ENCODE measurements at regions not wholly inside any gene's neighbourhood (a gene's known extent, or its start where the extent isn't known, plus 50 kb on each side); places are given as distances from the start of the nearest gene placed in this dataset.
"Not testable (repeated sequence)": the region's sequence is repeated elsewhere in the genome, so short reads cannot be mapped to it uniquely, and the experiment has no call there.

GRCh38 chr1:60731321-60731720 lies 351.0 kb upstream of the NFIA start:
- no peak for DNase-seq (ENCODE audit: low spot score)

- DNase-seq (ENCODE audit: low spot score), result no peak
These were observed 354.8 kb upstream of the NFIA start for GRCh38 chr1:60727552-60727951.

GRCh38 chr1:60716472-60716871 lies 365.9 kb upstream of the NFIA start:
- DNase-seq (ENCODE audit: low spot score), result no peak

- DNase-seq (ENCODE audit: low spot score), result no peak
These were observed 366.4 kb upstream of the NFIA start for GRCh38 chr1:60715970-60716369.

GRCh38 chr1:60709426-60709825 lies 372.9 kb upstream of the NFIA start:
- no peak for DNase-seq (ENCODE audit: low spot score)

- no peak for DNase-seq (ENCODE audit: low spot score)
These were observed 377.3 kb upstream of the NFIA start for GRCh38 chr1:60705026-60705425.

GRCh38 chr1:60703155-60703554 lies 379.2 kb upstream of the NFIA start:
- DNase-seq (ENCODE audit: low spot score), result no peak

GRCh38 chr1:60699325-60699724 lies 383.0 kb upstream of the NFIA start:
- no peak for DNase-seq (ENCODE audit: low spot score)

GRCh38 chr1:60697204-60697994 lies 385.0 kb upstream of the NFIA start:
- no peak for DNase-seq (ENCODE audit: low spot score)

GRCh38 chr1:60696512-60696911 lies 385.8 kb upstream of the NFIA start:
- no peak for DNase-seq (ENCODE audit: low spot score)

GRCh38 chr1:60695716-60696171 lies 386.6 kb upstream of the NFIA start:
- no peak for DNase-seq (ENCODE audit: low spot score)

GRCh38 chr1:60694980-60695379 lies 387.4 kb upstream of the NFIA start:
- DNase-seq (ENCODE audit: low spot score), result no peak

GRCh38 chr1:60692031-60692430 lies 390.3 kb upstream of the NFIA start:
- no peak for DNase-seq (ENCODE audit: low spot score)

- not testable (repeated sequence) for DNase-seq (ENCODE audit: low spot score)
These were observed 394.1 kb upstream of the NFIA start for GRCh38 chr1:60688221-60688620.

- DNase-seq (ENCODE audit: low spot score), result no peak
These were observed 401.1 kb upstream of the NFIA start for GRCh38 chr1:60681095-60681860.

GRCh38 chr1:60679524-60680375 lies 402.6 kb upstream of the NFIA start:
- DNase-seq (ENCODE audit: low spot score), result no peak

- no peak for DNase-seq (ENCODE audit: low spot score)
These were observed 403.6 kb upstream of the NFIA start for GRCh38 chr1:60678802-60679201.

- no peak for DNase-seq (ENCODE audit: low spot score)
These were observed 404.0 kb upstream of the NFIA start for GRCh38 chr1:60678391-60678790.

- DNase-seq (ENCODE audit: low spot score), result no peak
These were observed 409.9 kb upstream of the NFIA start for GRCh38 chr1:60672449-60672848.

- no peak for DNase-seq (ENCODE audit: low spot score)
These were observed 412.1 kb upstream of the NFIA start for GRCh38 chr1:60670302-60670701.

- no peak for DNase-seq (ENCODE audit: low spot score)
These were observed 413.8 kb upstream of the NFIA start for GRCh38 chr1:60668585-60668984.

GRCh38 chr1:60665311-60665710 lies 417.1 kb upstream of the NFIA start:
- DNase-seq (ENCODE audit: low spot score), result no peak

Data from CD4-positive, alpha-beta T cell treated with Interleukin-6 at 100 ng/mL for 8 hours (primary cell).